ENCODE measurements at regions not wholly inside any gene's neighbourhood (a gene's known extent, or its start where the extent isn't known, plus 50 kb on each side); places are given as distances from the start of the nearest gene placed in this dataset.

GRCh38 chr4:117957571-117957970, 76.7 kb upstream of the NDST3 start:
- TF ChIP-seq CTCF (IDR thresholded peaks at IDR 0.05; ENCODE audit: low read depth, low read length, poor library complexity, severe bottlenecking): no peak
- no peak for TF ChIP-seq EZH2phosphoT487 (IDR thresholded peaks at IDR 0.05; ENCODE audit: borderline replicate concordance, low read length)
